IPS-15b (cell line): ENCODE measurements at regions not wholly inside any gene's neighbourhood (a gene's known extent, or its start where the extent isn't known, plus 50 kb on each side); places are given as distances from the start of the nearest gene placed in this dataset.
"Not testable (repeated sequence)": the region's sequence is repeated elsewhere in the genome, so short reads cannot be mapped to it uniquely, and the experiment has no call there.

Experiments
- H3K27me3 ChIP-seq: one replicate; pipeline ENCODE4 v1.6.1; 2013; ENCODE audit warnings: low read length; ENCODE audit not compliant: control insufficient read depth, insufficient read depth
- H3K36me3 ChIP-seq: one replicate; pipeline ENCODE4 v1.6.1; 2013; ENCODE audit warnings: low read length; ENCODE audit not compliant: control insufficient read depth, insufficient read depth
- H3K4me1 ChIP-seq: one replicate; pipeline ENCODE4 v1.6.1; 2013; ENCODE audit warnings: mild to moderate bottlenecking, low read length; ENCODE audit not compliant: control insufficient read depth, insufficient read depth
- H3K4me3 ChIP-seq: one replicate; pipeline ENCODE4 v1.5.1; 2013; ENCODE audit warnings: low read depth, low read length
- H3K9ac ChIP-seq: one replicate; pipeline ENCODE4 v1.6.1; 2013; ENCODE audit warnings: low read depth, mild to moderate bottlenecking, low read length
- H3K9me3 ChIP-seq: one replicate; pipeline ENCODE4 v1.6.1; 2013; ENCODE audit warnings: mild to moderate bottlenecking, low read length; ENCODE audit not compliant: control insufficient read depth, insufficient read depth

- Histone ChIP-seq H3K9ac (no peak overlapping the region), H3K27me3 (no peaks in the 10 kb centered on the region), H3K4me1 (no peaks in the 10 kb centered on the region), H3K9me3 (no peaks in the 10 kb centered on the region), H3K36me3 (no peaks in the 10 kb centered on the region), H3K4me3 (no peak overlapping the region)
Measured at GRCh38 chr2:62654876-62655359, 50.6 kb upstream of the EHBP1 start.

DNA sequence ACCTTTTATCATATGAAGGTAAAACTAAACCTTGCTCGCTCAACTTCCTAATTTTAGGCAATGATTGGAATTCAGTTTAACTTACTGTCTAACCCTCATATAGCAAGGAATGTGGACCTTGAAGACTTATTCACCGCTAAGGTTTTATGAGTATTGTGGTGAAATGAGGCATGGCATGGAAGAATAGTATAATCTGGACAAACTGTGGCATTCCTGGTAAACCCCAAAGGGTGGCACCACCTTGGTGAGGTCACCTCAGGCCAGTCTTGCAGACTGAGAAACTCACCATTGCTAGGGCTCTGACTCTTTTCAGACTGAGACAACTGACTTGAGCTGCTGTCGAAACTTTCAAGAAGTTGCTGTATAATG is 51.1 kb upstream of the EHBP1 start:
- Histone ChIP-seq H3K9ac (no peak overlapping the region), H3K27me3 (no peaks in the 10 kb centered on the region)

GRCh38 chr2:62653582-62654422 is 51.7 kb upstream of the EHBP1 start:
- Histone ChIP-seq H3K36me3 (no peaks in the 10 kb centered on the region), H3K27me3 (no peaks in the 10 kb centered on the region), H3K4me3 (no peak overlapping the region), H3K4me1 (no peaks in the 10 kb centered on the region), H3K9me3 (no peaks in the 10 kb centered on the region), H3K9ac (no peak overlapping the region)

More for the DNA sequence above, 51.1 kb upstream of the EHBP1 start:
- Histone ChIP-seq H3K4me3 (no peak overlapping the region), H3K36me3 (no peaks in the 10 kb centered on the region), H3K4me1 (no peaks in the 10 kb centered on the region), H3K9me3 (no peaks in the 10 kb centered on the region)

DNA sequence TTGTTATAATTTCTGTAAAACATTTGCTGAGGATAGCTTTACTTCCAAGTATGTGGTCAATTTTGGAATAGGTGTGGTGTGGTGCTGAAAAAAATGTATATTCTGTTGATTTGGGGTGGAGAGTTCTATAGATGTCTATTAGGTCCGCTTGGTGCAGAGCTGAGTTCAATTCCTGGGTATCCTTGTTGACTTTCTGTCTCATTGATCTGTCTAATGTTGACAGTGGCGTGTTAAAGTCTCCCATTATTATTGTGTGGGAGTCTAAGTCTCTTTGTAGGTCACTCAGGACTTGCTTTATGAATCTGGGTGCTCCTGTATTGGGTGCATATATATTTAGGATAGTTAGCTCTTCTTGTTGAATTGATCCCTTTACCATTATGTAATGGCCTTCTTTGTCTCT is 56.4 kb upstream of the EHBP1 start:
- not testable (repeated sequence) for H3K36me3 ChIP-seq, H3K27me3 ChIP-seq, H3K9me3 ChIP-seq, H3K4me1 ChIP-seq, H3K9ac ChIP-seq, H3K4me3 ChIP-seq

DNA sequence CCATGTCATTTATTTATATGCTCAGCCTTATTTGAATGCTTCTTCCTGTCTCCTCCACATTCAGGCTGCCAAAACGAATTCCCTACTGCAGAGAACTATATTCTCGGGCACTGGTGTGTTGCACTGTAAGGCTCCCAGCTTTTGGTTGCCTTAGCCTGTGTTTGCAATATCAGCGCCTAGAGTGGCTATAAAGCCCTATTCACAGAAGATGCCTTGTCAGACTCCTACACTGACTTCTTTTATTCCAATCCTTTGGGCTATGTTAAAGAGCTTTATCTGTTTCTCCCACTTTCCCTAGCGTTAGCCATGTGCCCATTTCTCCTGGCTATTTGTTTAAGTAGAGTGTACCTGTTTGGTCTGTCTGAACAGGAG is 62.4 kb upstream of the EHBP1 start:
- Histone ChIP-seq H3K4me3 (no peak overlapping the region), H3K9ac (no peak overlapping the region), H3K4me1 (no peaks in the 10 kb centered on the region), H3K27me3 (no peaks in the 10 kb centered on the region), H3K36me3 (no peaks in the 10 kb centered on the region), H3K9me3 (no peaks in the 10 kb centered on the region)

DNA sequence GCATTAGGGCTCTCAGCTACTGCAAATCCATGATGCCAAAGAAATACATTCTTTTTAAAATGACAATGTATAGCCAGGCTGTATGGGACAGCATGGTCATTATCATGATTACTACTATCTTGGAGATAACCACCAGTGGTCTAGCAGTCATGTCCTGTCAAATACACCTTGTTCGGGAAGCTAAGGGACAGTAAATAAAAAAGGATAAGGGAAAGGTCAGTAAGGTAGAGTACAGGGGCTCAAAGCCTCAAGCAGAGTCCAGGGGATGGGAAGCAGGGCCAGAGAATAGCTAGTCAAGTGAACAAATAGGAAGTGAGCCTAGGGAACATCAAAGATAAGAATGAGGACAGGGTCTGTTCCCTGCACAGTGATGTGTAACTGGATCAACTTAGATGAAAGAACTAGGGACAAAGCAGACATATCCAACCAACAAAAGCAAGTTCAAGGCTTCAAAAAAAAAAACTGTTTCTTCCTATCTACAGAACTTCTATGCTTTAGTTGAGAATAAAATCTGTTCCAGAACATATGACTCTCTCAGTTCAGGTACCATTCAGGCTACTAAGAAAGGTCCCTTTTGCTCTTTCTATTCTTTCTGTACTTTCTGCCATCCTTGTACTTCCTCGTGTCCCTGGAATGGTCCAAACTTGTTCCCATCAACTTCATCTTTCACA is 62.9 kb upstream of the EHBP1 start:
- H3K4me1 ChIP-seq = no peaks in the 10 kb centered on the region
- no peaks in the 10 kb centered on the region for H3K9me3 ChIP-seq
- H3K27me3 ChIP-seq = no peaks in the 10 kb centered on the region
- H3K4me3 ChIP-seq = no peak overlapping the region
- no peaks in the 10 kb centered on the region for H3K36me3 ChIP-seq
- no peak overlapping the region for H3K9ac ChIP-seq

- H3K27me3 ChIP-seq = no peaks in the 10 kb centered on the region
- no peaks in the 10 kb centered on the region for H3K36me3 ChIP-seq
- no peak overlapping the region for H3K9ac ChIP-seq
- H3K4me1 ChIP-seq = no peaks in the 10 kb centered on the region
- H3K4me3 ChIP-seq = no peak overlapping the region
- H3K9me3 ChIP-seq = no peaks in the 10 kb centered on the region
Measured at GRCh38 chr2:62641936-62642335, 63.6 kb upstream of the EHBP1 start.

DNA sequence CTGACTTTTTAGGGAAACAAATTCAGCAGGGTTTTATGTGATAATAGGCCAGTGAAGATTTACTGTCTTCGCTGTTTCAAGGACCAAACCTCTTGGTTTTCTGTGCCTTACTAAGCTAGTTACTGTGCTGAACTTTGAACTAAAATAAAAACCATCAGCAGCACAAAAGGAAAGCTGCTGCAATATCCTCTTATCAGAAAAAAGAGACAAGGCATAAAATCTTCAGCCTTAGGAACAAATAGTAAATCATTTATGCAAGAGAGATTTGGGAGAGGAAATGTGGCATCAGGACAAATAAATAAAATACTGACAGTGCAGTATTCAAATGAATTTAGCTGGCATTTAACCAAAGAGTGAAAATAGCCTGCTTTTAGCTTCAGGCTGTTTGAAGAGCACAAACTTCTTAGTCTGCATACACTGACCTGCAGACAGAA is 64.1 kb upstream of the EHBP1 start:
- Histone ChIP-seq H3K27me3 (no peaks in the 10 kb centered on the region), H3K4me3 (no peak overlapping the region), H3K9ac (no peak overlapping the region), H3K9me3 (no peaks in the 10 kb centered on the region), H3K4me1 (no peaks in the 10 kb centered on the region), H3K36me3 (no peaks in the 10 kb centered on the region)

GRCh38 chr2:62631160-62632085 is 74.1 kb upstream of the EHBP1 start:
- Histone ChIP-seq H3K9ac (no peak overlapping the region), H3K9me3 (no peaks in the 10 kb centered on the region), H3K36me3 (no peaks in the 10 kb centered on the region), H3K4me1 (peaks cover 2% of the 10 kb centered on the region), H3K4me3 (no peak overlapping the region), H3K27me3 (no peaks in the 10 kb centered on the region)

DNA sequence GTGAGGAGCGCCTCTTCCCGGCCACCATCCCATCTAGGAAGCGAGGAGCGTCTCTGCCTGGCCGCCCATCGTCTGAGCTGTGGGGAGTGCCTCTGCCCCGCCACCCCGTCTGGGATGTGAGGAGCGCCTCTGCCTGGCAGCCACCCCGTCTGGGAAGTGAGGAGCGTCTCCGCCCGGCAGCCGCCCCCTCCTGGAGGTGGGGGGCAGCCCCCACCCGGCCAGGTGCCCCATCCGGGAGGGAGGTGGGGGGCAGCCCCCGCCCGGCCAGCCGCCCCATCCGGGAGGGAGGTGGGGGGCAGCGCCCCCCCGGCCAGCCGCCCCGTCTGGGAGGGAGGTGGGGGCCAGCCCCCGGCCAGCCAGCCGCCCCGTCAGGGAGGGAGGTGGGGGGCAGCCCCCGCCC is 75.3 kb upstream of the EHBP1 start:
- H3K4me3 ChIP-seq, H3K9me3 ChIP-seq, H3K27me3 ChIP-seq, H3K9ac ChIP-seq, H3K36me3 ChIP-seq, H3K4me1 ChIP-seq: not testable (repeated sequence)

- not testable (repeated sequence) for H3K4me1 ChIP-seq, H3K9me3 ChIP-seq, H3K27me3 ChIP-seq, H3K36me3 ChIP-seq, H3K4me3 ChIP-seq, H3K9ac ChIP-seq
Measured at GRCh38 chr2:62629310-62629709, 76.2 kb upstream of the EHBP1 start.
